ENCODE measurements at regions not wholly inside any gene's neighbourhood (a gene's known extent, or its start where the extent isn't known, plus 50 kb on each side); places are given as distances from the start of the nearest gene placed in this dataset.

- H3K27me3 ChIP-seq (ENCODE audit: control insufficient read depth, insufficient read depth, low read length, poor library complexity, severe bottlenecking) = no peaks in the 10 kb centered on the region
- H3K36me3 ChIP-seq (ENCODE audit: control insufficient read depth, insufficient read depth, low read length) = no peaks in the 10 kb centered on the region
- 92 to 98% methylated on average over 6 of the region's 6 CpGs for WGBS, 2 experiments (ENCODE audit: insufficient coverage in 1 of 2, insufficient read length in 1 of 2)
- H3K4me1 ChIP-seq (ENCODE audit: control insufficient read depth, insufficient read depth, low read length) = no peaks in the 10 kb centered on the region
- Mint-ChIP-seq H3K4me1 (no peaks in the 10 kb centered on the region), H3K36me3 (ENCODE audit: low read depth) (no peaks in the 10 kb centered on the region), H3K27me3 (ENCODE audit: insufficient read depth) (no peaks in the 10 kb centered on the region), H3K4me3 (no peak overlapping the region), H3K27ac (no peak overlapping the region), H3K9me3 (no peaks in the 10 kb centered on the region)
- DNase-seq = no peak
- no peak overlapping the region for H3K9ac ChIP-seq (ENCODE audit: extremely low read depth, low read length, poor library complexity, severe bottlenecking)
- TF ChIP-seq, protein P1, sequence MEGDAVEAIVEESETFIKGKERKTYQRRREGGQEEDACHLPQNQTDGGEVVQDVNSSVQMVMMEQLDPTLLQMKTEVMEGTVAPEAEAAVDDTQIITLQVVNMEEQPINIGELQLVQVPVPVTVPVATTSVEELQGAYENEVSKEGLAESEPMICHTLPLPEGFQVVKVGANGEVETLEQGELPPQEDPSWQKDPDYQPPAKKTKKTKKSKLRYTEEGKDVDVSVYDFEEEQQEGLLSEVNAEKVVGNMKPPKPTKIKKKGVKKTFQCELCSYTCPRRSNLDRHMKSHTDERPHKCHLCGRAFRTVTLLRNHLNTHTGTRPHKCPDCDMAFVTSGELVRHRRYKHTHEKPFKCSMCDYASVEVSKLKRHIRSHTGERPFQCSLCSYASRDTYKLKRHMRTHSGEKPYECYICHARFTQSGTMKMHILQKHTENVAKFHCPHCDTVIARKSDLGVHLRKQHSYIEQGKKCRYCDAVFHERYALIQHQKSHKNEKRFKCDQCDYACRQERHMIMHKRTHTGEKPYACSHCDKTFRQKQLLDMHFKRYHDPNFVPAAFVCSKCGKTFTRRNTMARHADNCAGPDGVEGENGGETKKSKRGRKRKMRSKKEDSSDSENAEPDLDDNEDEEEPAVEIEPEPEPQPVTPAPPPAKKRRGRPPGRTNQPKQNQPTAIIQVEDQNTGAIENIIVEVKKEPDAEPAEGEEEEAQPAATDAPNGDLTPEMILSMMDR (conservative IDR thresholded peaks at IDR 0.05) = no peak
- H3K4me3 ChIP-seq (ENCODE audit: low read length) = no peak overlapping the region
- H3K27ac ChIP-seq (ENCODE audit: low read depth, low read length) = no peak overlapping the region
- H3K9me3 ChIP-seq (ENCODE audit: control insufficient read depth, low read length) = no peaks in the 10 kb centered on the region
These were observed 93.2 kb downstream of the TRIML1 start for GRCh38 chr4:188232428-188232827.

- Mint-ChIP-seq H3K4me3 (no peak overlapping the region), H3K27ac (no peak overlapping the region), H3K9me3 (no peaks in the 10 kb centered on the region), H3K27me3 (ENCODE audit: insufficient read depth) (no peaks in the 10 kb centered on the region), H3K4me1 (peaks cover 5% of the 10 kb centered on the region), H3K36me3 (ENCODE audit: low read depth) (no peaks in the 10 kb centered on the region)
- no peak overlapping the region for H3K9ac ChIP-seq (ENCODE audit: extremely low read depth, low read length, poor library complexity, severe bottlenecking)
- no peak overlapping the region for H3K27ac ChIP-seq (ENCODE audit: low read depth, low read length)
- no peak for DNase-seq
- 92 to 93% methylated on average over 2 of the region's 2 CpGs for WGBS, 2 experiments (ENCODE audit: insufficient coverage in 1 of 2, insufficient read length in 1 of 2)
- no peaks in the 10 kb centered on the region for H3K36me3 ChIP-seq (ENCODE audit: control insufficient read depth, insufficient read depth, low read length)
- H3K27me3 ChIP-seq (ENCODE audit: control insufficient read depth, insufficient read depth, low read length, poor library complexity, severe bottlenecking) = no peaks in the 10 kb centered on the region
- H3K4me3 ChIP-seq (ENCODE audit: low read length) = no peak overlapping the region
- H3K9me3 ChIP-seq (ENCODE audit: control insufficient read depth, low read length) = no peaks in the 10 kb centered on the region
- TF ChIP-seq, protein P1 (conservative IDR thresholded peaks at IDR 0.05) = no peak
- H3K4me1 ChIP-seq (ENCODE audit: control insufficient read depth, insufficient read depth, low read length) = no peaks in the 10 kb centered on the region
These were observed 102.8 kb downstream of the TRIML1 start for GRCh38 chr4:188242041-188242440.

DNA sequence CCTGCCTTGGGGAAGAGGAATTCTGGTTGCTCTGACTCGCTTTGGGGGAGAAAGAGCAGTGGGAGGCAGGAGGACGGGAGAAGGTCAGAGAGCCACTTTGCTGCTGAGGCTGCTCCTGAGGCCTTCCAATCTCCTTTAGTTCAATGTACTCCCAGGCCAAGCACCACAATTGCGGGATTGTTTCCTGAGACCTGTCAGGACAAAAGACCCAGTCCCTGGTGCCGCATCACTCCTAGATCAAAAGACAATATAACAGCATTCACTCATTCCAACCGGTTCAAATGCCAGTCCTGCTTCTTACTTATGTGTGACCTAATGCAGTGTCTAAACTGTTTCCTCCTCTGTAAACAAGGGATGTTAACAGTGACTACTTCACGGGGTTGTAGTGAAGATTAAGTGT lies 106.4 kb downstream of the TRIML1 start:
- Histone ChIP-seq H3K4me3 (ENCODE audit: low read length) (no peak overlapping the region), H3K36me3 (ENCODE audit: control insufficient read depth, insufficient read depth, low read length) (no peaks in the 10 kb centered on the region), H3K27me3 (ENCODE audit: control insufficient read depth, insufficient read depth, low read length, poor library complexity, severe bottlenecking) (no peaks in the 10 kb centered on the region), H3K27ac (ENCODE audit: low read depth, low read length) (no peak overlapping the region), H3K9ac (ENCODE audit: extremely low read depth, low read length, poor library complexity, severe bottlenecking) (no peak overlapping the region), H3K9me3 (ENCODE audit: control insufficient read depth, low read length) (no peaks in the 10 kb centered on the region), H3K4me1 (ENCODE audit: control insufficient read depth, insufficient read depth, low read length) (no peaks in the 10 kb centered on the region)
- TF ChIP-seq, protein P1 (conservative IDR thresholded peaks at IDR 0.05) = no peak
- no peaks in the 10 kb centered on the region for H3K9me3 Mint-ChIP-seq
- H3K36me3 Mint-ChIP-seq (ENCODE audit: low read depth) = no peaks in the 10 kb centered on the region
- H3K4me3 Mint-ChIP-seq = no peak overlapping the region
- DNase-seq = no peak
- no peak overlapping the region for H3K27ac Mint-ChIP-seq
- no peaks in the 10 kb centered on the region for H3K27me3 Mint-ChIP-seq (ENCODE audit: insufficient read depth)
- peaks cover 5% of the 10 kb centered on the region for H3K4me1 Mint-ChIP-seq
- WGBS, 2 experiments (ENCODE audit: insufficient coverage in 1 of 2, insufficient read length in 1 of 2) = 88 to 100% methylated on average over 1 to 6 of the region's 6 CpGs

All from endodermal cell (in vitro differentiated cells).